RWPE1 (cell line): ENCODE measurements at regions not wholly inside any gene's neighbourhood (a gene's known extent, or its start where the extent isn't known, plus 50 kb on each side); places are given as distances from the start of the nearest gene placed in this dataset.
"Not testable (repeated sequence)": the region's sequence is repeated elsewhere in the genome, so short reads cannot be mapped to it uniquely, and the experiment has no call there.

Experiments
- CTCF ChIA-PET: fragments of 350-600 bp; sonication (Branson Sonifier 250); formaldehyde crosslinking; extraction: SDS; loops from one replicate; lab custom pipeline; 2021; lab: Yijun Ruan, JAX
- POLR2A ChIA-PET: fragments of 400-600 bp; formaldehyde crosslinking; extraction: SDS; loops from one replicate; lab custom pipeline; 2020; ENCODE audit warnings: antibody characterized with exemption; ENCODE audit not compliant: low non-redundant PET; lab: Yijun Ruan, JAX
- DNase-seq: peaks from one replicate; pipeline ENCODE4 v3.0.0; 2012; ENCODE audit warnings: low spot score
- H3K27ac ChIP-seq: fragments of 450-650 bp; 2 replicates; pipeline ENCODE4 v1.5.1; 2017
- CTCF ChIP-seq: fragments of 450-650 bp; conservative IDR thresholded peaks from 2 replicates; pipeline ENCODE4 v1.5.1; 2017; ENCODE audit warnings: low read depth, mild to moderate bottlenecking

GRCh38 chr3:80334534-80334933 is 566.7 kb upstream of the ROBO1 start:
- no peak for TF ChIP-seq CTCF
- CTCF ChIA-PET, result no interaction called here
- no peak overlapping the region for H3K27ac ChIP-seq
- no peak for DNase-seq
- POLR2A ChIA-PET, result no interaction called here

GRCh38 chr3:80331494-80332170 is 563.8 kb upstream of the ROBO1 start:
- ChIA-PET POLR2A (no interaction called here), CTCF (no interaction called here)
- no peak overlapping the region for H3K27ac ChIP-seq
- DNase-seq, result no peak
- no peak for TF ChIP-seq CTCF

- DNase-seq, H3K27ac ChIP-seq, CTCF ChIA-PET, POLR2A ChIA-PET: not testable (repeated sequence)
Measured at GRCh38 chr3:80314541-80314940, 546.7 kb upstream of the ROBO1 start.

DNA sequence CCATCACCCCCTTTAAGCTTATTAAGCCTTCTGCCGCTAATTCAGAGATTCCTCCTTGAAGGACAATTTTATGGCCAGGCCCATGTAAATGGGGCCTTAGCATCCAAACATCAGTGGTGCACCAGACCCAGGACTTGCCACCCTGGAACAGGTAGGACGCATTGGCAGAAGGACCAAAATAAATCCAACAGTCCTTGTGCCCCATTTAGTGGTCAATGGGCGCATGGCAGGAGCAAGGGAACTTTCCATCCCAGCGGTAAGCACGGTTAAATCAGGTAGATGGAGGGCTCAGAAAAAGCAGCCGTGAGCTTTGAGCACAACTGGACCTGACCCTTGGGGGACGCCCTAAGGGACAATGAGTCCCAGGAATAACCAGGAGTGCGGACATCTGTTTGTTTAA is 540.8 kb upstream of the ROBO1 start:
- ChIA-PET POLR2A (no interaction called here), CTCF (no interaction called here)
- DNase-seq, result no peak
- TF ChIP-seq CTCF, result no peak
- no peak overlapping the region for H3K27ac ChIP-seq

- no peak overlapping the region for H3K27ac ChIP-seq
- CTCF ChIA-PET, result no interaction called here
- no peak for TF ChIP-seq CTCF
- POLR2A ChIA-PET, result no interaction called here
- DNase-seq, result no peak
Measured at GRCh38 chr3:80307844-80308243, 540.0 kb upstream of the ROBO1 start.

DNA sequence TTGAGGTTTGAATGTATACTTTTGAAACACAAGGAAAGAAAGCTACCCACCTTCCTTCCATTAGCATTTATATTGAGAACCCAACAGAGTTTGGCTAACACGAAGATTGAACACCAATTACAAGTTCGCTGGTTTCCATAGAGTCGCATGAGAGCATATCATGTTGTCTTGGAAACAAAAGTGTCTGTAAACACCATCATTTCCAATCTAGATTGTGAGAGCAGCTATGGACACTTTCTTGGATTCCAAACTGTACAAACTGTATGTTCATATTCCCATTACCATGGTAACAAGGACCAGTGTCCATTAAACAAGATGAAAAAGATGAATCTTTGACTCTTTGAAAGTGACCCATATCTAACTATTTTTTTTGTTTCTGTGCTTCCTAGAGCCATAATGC is 529.9 kb upstream of the ROBO1 start:
- no peak overlapping the region for H3K27ac ChIP-seq
- no peak for DNase-seq
- CTCF ChIA-PET, result interaction anchor here (0.6 kb wide), 1 partner anchor 111 kb away, joined by 3 read pairs; no protein-coding TSS in a partner anchor
- TF ChIP-seq CTCF, result no peak
- POLR2A ChIA-PET, result no interaction called here

GRCh38 chr3:80285388-80285787 is 517.6 kb upstream of the ROBO1 start:
- TF ChIP-seq CTCF, result no peak
- no peak for DNase-seq
- ChIA-PET POLR2A (no interaction called here), CTCF (no interaction called here)
- H3K27ac ChIP-seq, result no peak overlapping the region
